ENCODE measurements at regions not wholly inside any gene's neighbourhood (a gene's known extent, or its start where the extent isn't known, plus 50 kb on each side); places are given as distances from the start of the nearest gene placed in this dataset.
A peak's percentile ranks its signal among the peaks of the same experiment; 100 is the strongest.

GRCh38 chr1:221336126-221336525 lies 405.8 kb downstream of the DUSP10 start:
- no peak for TF ChIP-seq CTCF (IDR thresholded peaks at IDR 0.05; ENCODE audit: insufficient read depth, low read length)
- peak; percentile 67 for DNase-seq (ENCODE audit: low read depth)

GRCh38 chr1:221337106-221337505 lies 404.8 kb downstream of the DUSP10 start:
- DNase-seq (ENCODE audit: low read depth) = no peak
- TF ChIP-seq CTCF (IDR thresholded peaks at IDR 0.05; ENCODE audit: insufficient read depth, low read length) = no peak
- H3K4me3 ChIP-seq (ENCODE audit: low read depth, low read length) = no peak overlapping the region

More at GRCh38 chr1:221336126-221336525, 405.8 kb downstream of the DUSP10 start:
- H3K4me3 ChIP-seq (ENCODE audit: low read depth, low read length) = no peak overlapping the region

GRCh38 chr1:221343136-221343535 lies 398.8 kb downstream of the DUSP10 start:
- TF ChIP-seq CTCF (IDR thresholded peaks at IDR 0.05; ENCODE audit: insufficient read depth, low read length) = no peak
- no peak for DNase-seq (ENCODE audit: low read depth)
- H3K4me3 ChIP-seq (ENCODE audit: low read depth, low read length) = no peak overlapping the region

GRCh38 chr1:221343607-221344006 lies 398.3 kb downstream of the DUSP10 start:
- DNase-seq (ENCODE audit: low read depth) = no peak
- no peak for TF ChIP-seq CTCF (IDR thresholded peaks at IDR 0.05; ENCODE audit: insufficient read depth, low read length)
- no peak overlapping the region for H3K4me3 ChIP-seq (ENCODE audit: low read depth, low read length)

GRCh38 chr1:221344693-221345092 lies 397.2 kb downstream of the DUSP10 start:
- peak; percentile 31 for DNase-seq (ENCODE audit: low read depth)
- H3K4me3 ChIP-seq (ENCODE audit: low read depth, low read length) = no peak overlapping the region
- no peak for TF ChIP-seq CTCF (IDR thresholded peaks at IDR 0.05; ENCODE audit: insufficient read depth, low read length)

GRCh38 chr1:221347706-221348105 lies 394.2 kb downstream of the DUSP10 start:
- no peak for DNase-seq (ENCODE audit: low read depth)
- no peak for TF ChIP-seq CTCF (IDR thresholded peaks at IDR 0.05; ENCODE audit: insufficient read depth, low read length)
- no peak overlapping the region for H3K4me3 ChIP-seq (ENCODE audit: low read depth, low read length)

- TF ChIP-seq CTCF (IDR thresholded peaks at IDR 0.05; ENCODE audit: insufficient read depth, low read length) = no peak
- no peak overlapping the region for H3K4me3 ChIP-seq (ENCODE audit: low read depth, low read length)
- DNase-seq (ENCODE audit: low read depth) = no peak
Observed at GRCh38 chr1:221350091-221350490, 391.8 kb downstream of the DUSP10 start.

Data from fibroblast of the aortic adventitia (primary cell).